ENCODE measurements at regions not wholly inside any gene's neighbourhood (a gene's known extent, or its start where the extent isn't known, plus 50 kb on each side); places are given as distances from the start of the nearest gene placed in this dataset.

- no peak for DNase-seq (ENCODE audit: low read depth in 1 of 2, low spot score in 1 of 2)
- Histone ChIP-seq H3K27ac (replicated peaks) (no peak overlapping the region), H3K4me3 (replicated peaks; ENCODE audit: insufficient read depth, low read length) (no peak overlapping the region), H3K27me3 (ENCODE audit: insufficient read depth, poor library complexity, severe bottlenecking) (no peaks in the 10 kb centered on the region)
- TF ChIP-seq, protein P1, sequence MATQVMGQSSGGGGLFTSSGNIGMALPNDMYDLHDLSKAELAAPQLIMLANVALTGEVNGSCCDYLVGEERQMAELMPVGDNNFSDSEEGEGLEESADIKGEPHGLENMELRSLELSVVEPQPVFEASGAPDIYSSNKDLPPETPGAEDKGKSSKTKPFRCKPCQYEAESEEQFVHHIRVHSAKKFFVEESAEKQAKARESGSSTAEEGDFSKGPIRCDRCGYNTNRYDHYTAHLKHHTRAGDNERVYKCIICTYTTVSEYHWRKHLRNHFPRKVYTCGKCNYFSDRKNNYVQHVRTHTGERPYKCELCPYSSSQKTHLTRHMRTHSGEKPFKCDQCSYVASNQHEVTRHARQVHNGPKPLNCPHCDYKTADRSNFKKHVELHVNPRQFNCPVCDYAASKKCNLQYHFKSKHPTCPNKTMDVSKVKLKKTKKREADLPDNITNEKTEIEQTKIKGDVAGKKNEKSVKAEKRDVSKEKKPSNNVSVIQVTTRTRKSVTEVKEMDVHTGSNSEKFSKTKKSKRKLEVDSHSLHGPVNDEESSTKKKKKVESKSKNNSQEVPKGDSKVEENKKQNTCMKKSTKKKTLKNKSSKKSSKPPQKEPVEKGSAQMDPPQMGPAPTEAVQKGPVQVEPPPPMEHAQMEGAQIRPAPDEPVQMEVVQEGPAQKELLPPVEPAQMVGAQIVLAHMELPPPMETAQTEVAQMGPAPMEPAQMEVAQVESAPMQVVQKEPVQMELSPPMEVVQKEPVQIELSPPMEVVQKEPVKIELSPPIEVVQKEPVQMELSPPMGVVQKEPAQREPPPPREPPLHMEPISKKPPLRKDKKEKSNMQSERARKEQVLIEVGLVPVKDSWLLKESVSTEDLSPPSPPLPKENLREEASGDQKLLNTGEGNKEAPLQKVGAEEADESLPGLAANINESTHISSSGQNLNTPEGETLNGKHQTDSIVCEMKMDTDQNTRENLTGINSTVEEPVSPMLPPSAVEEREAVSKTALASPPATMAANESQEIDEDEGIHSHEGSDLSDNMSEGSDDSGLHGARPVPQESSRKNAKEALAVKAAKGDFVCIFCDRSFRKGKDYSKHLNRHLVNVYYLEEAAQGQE (IDR thresholded peaks at IDR 0.05; ENCODE audit: insufficient replicate concordance, low read depth): no peak
- TF ChIP-seq GABPA (IDR thresholded peaks at IDR 0.05; ENCODE audit: low read depth): no peak
- TF ChIP-seq, protein P2, sequence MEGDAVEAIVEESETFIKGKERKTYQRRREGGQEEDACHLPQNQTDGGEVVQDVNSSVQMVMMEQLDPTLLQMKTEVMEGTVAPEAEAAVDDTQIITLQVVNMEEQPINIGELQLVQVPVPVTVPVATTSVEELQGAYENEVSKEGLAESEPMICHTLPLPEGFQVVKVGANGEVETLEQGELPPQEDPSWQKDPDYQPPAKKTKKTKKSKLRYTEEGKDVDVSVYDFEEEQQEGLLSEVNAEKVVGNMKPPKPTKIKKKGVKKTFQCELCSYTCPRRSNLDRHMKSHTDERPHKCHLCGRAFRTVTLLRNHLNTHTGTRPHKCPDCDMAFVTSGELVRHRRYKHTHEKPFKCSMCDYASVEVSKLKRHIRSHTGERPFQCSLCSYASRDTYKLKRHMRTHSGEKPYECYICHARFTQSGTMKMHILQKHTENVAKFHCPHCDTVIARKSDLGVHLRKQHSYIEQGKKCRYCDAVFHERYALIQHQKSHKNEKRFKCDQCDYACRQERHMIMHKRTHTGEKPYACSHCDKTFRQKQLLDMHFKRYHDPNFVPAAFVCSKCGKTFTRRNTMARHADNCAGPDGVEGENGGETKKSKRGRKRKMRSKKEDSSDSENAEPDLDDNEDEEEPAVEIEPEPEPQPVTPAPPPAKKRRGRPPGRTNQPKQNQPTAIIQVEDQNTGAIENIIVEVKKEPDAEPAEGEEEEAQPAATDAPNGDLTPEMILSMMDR (IDR thresholded peaks at IDR 0.05; ENCODE audit: insufficient read depth, low read length): no peak
- no peak for TF ChIP-seq POLR2AphosphoS5 (IDR thresholded peaks at IDR 0.05; ENCODE audit: low read depth)
- TF ChIP-seq SPI1 (IDR thresholded peaks at IDR 0.05; ENCODE audit: borderline replicate concordance, low read depth): no peak
Observed at GRCh38 chr12:127773520-127773919, 493.4 kb upstream of the TMEM132C start.

- Histone ChIP-seq H3K27ac (replicated peaks) (no peak overlapping the region), H3K4me3 (replicated peaks; ENCODE audit: insufficient read depth, low read length) (no peak overlapping the region), H3K27me3 (ENCODE audit: insufficient read depth, poor library complexity, severe bottlenecking) (no peaks in the 10 kb centered on the region)
- TF ChIP-seq, protein P2 (IDR thresholded peaks at IDR 0.05; ENCODE audit: insufficient read depth, low read length): no peak
- no peak for TF ChIP-seq POLR2AphosphoS5 (IDR thresholded peaks at IDR 0.05; ENCODE audit: low read depth)
- TF ChIP-seq, protein P1 (IDR thresholded peaks at IDR 0.05; ENCODE audit: insufficient replicate concordance, low read depth): no peak
- no peak for TF ChIP-seq SPI1 (IDR thresholded peaks at IDR 0.05; ENCODE audit: borderline replicate concordance, low read depth)
- TF ChIP-seq GABPA (IDR thresholded peaks at IDR 0.05; ENCODE audit: low read depth): no peak
- no peak for DNase-seq (ENCODE audit: low read depth in 1 of 2, low spot score in 1 of 2)
Observed at GRCh38 chr12:127774828-127775227, 492.1 kb upstream of the TMEM132C start.

DNA sequence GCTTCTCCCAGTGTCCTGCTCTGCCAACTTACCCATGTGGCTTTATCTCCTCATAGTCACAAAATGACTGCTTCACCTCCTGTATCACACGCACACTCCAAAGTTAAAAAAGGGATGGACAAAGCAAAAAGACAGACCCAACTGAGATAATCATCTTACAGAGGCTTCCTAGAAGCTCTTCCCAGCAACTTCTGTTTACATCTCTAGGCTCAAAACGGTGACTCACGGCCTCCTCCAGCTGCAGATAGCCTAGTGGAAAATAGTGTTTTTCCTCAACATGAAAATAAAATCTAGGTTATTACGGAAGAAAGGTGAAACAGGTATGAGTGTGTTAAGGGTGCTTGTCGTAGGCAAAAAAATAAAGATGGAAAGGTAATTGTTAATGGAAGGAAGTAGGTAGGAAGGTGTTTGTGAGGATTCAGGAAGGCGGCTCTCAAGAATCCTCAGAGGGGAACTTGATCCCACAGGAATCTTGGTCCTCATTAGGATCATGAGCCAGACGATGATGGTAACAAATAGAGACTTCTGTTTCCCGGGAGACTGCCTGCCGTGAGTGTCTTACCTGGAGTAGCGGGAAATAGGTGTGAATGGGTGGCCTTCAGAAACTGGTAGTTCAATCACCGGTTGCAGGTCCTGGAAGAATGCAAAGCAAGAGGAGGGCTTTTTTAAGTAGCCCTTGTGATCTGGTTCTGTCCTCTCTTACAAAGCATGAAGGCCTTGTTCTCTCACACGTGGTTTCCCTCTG is 487.5 kb upstream of the TMEM132C start:
- no peak for DNase-seq (ENCODE audit: low read depth in 1 of 2, low spot score in 1 of 2)
- TF ChIP-seq SPI1 (IDR thresholded peaks at IDR 0.05; ENCODE audit: borderline replicate concordance, low read depth): no peak
- TF ChIP-seq, protein P1 (IDR thresholded peaks at IDR 0.05; ENCODE audit: insufficient replicate concordance, low read depth): no peak
- no peak for TF ChIP-seq GABPA (IDR thresholded peaks at IDR 0.05; ENCODE audit: low read depth)
- no peak for TF ChIP-seq POLR2AphosphoS5 (IDR thresholded peaks at IDR 0.05; ENCODE audit: low read depth)
- TF ChIP-seq, protein P2 (IDR thresholded peaks at IDR 0.05; ENCODE audit: insufficient read depth, low read length): no peak
- Histone ChIP-seq H3K4me3 (replicated peaks; ENCODE audit: insufficient read depth, low read length) (no peak overlapping the region), H3K27me3 (ENCODE audit: insufficient read depth, poor library complexity, severe bottlenecking) (no peaks in the 10 kb centered on the region), H3K27ac (replicated peaks) (no peak overlapping the region)

Measured in HL-60 (cell line).